ACHN (cell line): ENCODE measurements at regions not wholly inside any gene's neighbourhood (a gene's known extent, or its start where the extent isn't known, plus 50 kb on each side); places are given as distances from the start of the nearest gene placed in this dataset.
"Not testable (repeated sequence)": the region's sequence is repeated elsewhere in the genome, so short reads cannot be mapped to it uniquely, and the experiment has no call there.

ENCODE experiments used
- DNase-seq: peaks from one replicate; pipeline ENCODE4 v3.0.0-alpha.2; 2015
- in situ Hi-C: cut with HindIII; loops from 2 replicates; pipeline ENCODE4 v1.10.0; 2017; ENCODE audit warnings: low sequenced_read_pairs, low pct_ligation_motif_present, low pct_unique_long_range_greater_than_20kb

GRCh38 chr10:34058845-34059614 is 724.6 kb upstream of the NRP1 start:
- DNase-seq, result no peak
- in situ Hi-C loops, result no loop called here

DNA sequence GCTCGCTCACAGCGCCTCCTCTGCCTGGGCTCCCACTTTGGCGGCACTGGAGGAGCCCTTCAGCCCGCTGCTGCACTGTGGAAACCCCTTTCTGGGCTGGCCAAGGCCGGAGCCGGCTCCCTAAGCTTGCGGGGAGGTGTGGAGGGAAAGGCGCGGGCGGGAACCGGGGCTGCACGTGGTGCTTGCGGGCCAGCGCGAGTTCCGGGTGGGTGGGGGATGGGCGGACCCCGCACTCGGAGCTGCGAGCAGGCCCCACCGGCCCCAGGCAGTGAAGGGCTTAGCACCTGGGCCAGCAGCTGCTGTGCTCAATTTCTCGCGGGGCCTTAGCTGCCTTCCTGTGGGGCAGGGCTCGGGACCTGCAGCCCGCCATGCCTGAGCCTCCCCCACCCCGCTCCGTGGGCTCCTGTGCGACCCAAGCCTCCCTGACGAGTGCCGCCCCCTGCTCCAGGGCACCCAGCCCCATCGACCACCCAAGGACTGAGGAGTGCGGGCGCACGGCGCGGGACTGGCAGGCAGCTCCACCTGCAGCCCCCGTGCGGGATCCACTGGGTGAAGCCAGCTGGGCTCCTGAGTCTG is 721.0 kb upstream of the NRP1 start:
- in situ Hi-C loops, DNase-seq: not testable (repeated sequence)

DNA sequence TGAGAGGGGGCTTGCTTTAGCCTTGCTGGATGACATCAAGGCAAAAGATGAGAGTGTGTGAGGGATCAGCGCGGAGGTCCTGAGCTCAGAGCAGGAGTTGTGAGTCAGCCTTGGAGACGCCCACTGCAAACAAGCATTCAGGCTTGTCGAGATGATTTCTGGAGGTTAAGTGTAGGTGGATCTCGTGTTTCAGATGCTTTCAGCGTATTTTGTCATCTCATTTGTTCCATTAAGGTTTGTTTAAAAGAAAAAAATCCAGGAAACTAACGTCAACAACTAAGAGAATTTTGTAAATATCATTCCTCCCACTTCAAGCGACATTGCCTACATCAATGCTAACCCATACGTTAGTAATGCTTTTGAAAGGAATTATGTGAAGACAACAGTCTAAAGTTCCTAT is 715.4 kb upstream of the NRP1 start:
- in situ Hi-C loops, result no loop called here
- no peak for DNase-seq

GRCh38 chr10:34049469-34049868 is 715.0 kb upstream of the NRP1 start:
- no peak for DNase-seq
- in situ Hi-C loops, result no loop called here

GRCh38 chr10:34047389-34047788 is 712.9 kb upstream of the NRP1 start:
- in situ Hi-C loops, result no loop called here
- no peak for DNase-seq

DNA sequence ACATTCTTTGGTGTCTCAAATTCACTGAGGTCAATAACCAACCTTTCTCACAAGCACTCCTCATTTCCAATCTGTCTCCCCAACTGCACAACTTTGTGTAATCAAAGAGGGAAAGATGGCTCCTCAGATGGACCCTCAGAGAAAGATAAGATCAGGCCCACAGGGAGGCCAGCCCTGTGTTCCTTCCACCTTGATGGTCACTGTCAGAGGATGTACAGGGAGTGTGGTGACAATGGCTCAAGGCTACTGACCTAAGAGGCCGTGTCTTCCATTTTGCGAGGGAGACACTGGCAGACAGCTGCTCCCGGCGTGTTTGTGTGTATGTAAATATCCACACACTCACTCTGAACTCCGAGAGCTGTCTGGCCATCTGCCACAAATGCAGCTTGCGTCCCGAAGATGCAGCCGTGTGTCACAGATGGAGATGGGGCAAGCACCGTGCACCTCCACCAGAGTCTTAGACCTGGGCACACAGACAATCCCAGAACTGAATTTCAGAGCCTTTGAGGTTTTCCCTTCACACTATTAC is 712.1 kb upstream of the NRP1 start:
- in situ Hi-C loops, result no loop called here
- no peak for DNase-seq

GRCh38 chr10:34045571-34046190 is 711.2 kb upstream of the NRP1 start:
- DNase-seq, result no peak
- in situ Hi-C loops, result no loop called here

DNA sequence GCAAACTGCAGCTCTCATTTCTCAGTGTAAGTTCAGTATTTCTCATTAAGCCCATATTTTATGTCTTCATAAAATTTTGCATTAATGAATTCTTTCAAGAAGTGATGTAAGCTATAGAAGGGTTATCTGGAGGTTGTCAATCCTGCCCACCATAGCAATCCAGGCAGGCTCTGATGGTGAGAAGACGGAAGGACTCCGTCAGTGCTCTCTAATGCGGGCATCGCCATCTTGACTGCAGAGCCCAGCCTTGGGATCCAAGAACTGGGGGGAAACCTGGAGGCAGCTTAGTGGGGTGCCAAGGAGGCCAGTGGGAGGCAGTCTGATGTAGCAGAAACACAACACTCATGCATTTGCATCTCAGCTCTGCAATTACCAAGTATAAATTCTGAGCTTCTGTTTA is 707.4 kb upstream of the NRP1 start:
- DNase-seq, result no peak
- in situ Hi-C loops, result no loop called here

- no peak for DNase-seq
- in situ Hi-C loops, result no loop called here
These were observed 703.0 kb upstream of the NRP1 start for GRCh38 chr10:34037499-34037898.

DNA sequence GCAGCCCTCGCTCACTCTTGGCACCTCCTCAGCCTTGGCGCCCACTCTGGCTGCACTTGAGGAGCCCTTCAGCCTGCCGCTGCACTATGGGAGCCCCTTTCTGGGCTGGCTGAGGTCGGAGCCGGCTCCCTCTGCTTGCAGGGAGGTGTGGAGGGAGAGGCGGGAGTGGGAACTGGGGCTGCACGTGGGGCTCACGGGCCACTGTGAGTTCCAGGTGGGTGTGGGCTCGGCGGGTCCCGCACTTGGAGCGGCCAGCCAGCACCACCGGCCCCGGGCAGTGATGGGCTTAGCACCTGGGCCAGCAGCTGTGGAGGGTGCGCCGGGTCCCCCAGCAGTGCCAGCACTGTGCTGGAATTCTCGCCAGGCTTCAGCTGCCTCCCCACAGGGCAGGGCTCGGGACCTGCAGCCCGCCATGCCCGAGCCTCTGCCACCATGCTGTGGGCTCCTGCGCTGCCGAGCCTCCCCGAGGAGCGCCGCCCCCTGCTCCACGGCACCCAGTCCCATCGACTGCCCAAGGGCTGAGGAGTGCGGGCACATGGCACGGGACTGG is 700.8 kb upstream of the NRP1 start:
- DNase-seq, in situ Hi-C loops: not testable (repeated sequence)

DNA sequence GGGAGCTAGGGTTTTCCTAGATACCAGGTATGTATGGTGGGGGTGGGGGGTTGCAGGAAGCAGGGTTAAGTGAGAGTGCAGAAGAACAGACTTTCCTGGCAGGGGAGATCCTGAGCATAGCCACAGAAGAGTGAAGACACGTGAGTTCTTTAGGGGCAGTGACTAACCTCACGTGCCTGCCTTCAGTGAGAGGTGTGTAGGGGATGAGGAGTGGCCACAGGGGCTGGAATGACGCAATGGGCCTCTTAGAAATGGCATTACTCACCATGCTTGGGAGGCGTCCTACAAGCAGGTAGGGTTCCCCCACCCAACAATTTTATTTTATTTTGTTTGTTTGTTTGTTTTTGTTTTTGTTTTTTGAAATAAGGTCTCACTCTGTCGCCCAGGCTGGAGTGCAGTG is 698.6 kb upstream of the NRP1 start:
- in situ Hi-C loops, result no loop called here
- no peak for DNase-seq

DNA sequence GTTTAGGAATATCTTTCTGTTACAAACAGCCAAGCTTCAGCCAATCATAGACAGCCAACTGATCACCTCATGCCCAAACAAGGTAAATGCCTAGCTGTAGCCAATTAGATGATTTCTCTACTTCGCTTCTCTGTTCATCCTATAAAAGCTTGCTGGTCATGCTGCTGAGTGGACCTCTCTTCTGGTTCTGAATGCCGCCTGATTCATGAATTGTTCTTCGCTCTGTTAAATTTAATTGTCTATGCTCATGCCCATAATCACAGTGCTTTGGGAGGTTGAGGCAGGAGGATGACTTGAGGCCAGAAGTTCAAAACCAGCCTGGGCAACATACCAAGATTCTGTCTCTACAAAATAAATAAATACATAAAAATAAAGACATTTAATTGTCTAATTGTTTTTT is 698.1 kb upstream of the NRP1 start:
- in situ Hi-C loops, result no loop called here
- DNase-seq, result no peak

GRCh38 chr10:34031400-34031799 is 696.9 kb upstream of the NRP1 start:
- DNase-seq, result no peak
- in situ Hi-C loops, result no loop called here

DNA sequence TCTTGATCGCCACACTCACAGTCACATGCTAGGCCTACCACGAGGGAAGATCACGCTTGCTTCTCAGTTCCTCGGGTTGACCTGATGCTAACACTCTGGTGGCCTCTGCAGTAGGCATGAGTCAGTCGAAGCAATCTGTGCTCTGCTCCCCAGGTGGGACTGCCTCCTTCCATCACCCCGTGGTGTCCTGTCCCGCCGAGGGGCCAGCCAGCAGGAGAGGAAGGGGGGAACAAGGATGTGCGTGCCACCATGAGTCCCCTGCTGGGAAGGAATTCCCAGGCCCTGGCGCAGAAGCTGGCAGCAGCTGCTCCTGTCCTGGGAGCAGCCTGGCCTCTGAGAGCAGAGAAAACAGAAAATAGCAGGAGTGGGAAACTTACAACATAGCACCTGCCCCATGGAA is 695.0 kb upstream of the NRP1 start:
- in situ Hi-C loops, result no loop called here
- no peak for DNase-seq

GRCh38 chr10:34028936-34029335 is 694.5 kb upstream of the NRP1 start:
- DNase-seq, result no peak
- in situ Hi-C loops, result no loop called here

DNA sequence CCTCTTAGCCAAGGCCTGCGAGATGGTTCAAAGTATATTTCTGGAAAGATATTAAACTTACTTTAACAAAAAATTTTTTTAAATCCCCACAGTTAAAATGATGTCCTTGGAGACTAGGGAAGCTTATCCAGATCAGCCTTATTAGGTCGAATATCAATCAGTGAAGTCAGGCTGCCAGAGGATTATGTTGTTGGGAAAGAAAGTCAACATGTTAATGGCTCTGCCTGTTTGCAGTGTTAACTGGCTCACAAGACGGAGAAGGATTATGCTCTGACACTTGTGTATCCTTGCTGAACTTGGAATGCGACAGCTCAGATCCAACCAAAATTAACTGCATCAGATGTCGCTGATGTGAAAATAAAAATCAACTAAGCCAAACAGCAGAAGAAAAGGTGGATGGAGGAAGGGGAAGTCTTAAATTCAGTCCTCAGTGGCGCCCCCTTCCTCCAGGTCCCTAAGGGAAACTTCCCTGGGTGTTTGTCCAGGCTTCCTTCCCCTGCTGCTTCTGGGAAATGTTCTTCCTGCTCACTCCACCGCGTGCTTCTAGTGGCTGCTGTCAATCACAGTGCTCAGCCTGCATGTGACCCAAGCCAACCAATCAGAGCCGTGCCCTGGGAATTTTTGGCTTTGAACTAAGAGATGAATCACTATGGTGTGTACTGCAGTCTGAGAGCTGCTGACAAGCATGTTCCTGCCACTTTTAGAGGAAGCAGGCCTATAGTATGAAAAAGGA is 690.4 kb upstream of the NRP1 start:
- in situ Hi-C loops, result no loop called here
- DNase-seq, result no peak

DNA sequence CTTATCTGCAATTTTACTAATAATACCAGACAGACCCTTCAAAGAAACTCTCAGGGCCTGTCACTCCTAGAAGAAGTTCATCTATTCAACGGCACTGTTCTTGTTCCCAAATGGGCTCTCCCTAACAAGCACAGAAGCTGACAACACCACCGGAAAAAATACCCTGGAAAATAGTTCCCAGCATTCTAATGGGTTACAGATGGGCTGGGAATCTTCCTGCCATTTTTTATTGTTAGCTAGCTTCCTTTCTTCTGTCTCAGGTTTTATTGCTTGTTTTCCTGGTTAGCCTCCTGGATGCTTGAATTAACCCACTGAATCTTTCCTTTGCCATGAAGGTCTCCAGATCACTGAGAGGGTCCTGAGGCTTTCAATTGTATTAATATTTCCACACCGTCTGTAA is 689.8 kb upstream of the NRP1 start:
- DNase-seq, result no peak
- in situ Hi-C loops, result no loop called here

- no peak for DNase-seq
- in situ Hi-C loops, result no loop called here
These were observed 687.7 kb upstream of the NRP1 start for GRCh38 chr10:34022195-34022594.

DNA sequence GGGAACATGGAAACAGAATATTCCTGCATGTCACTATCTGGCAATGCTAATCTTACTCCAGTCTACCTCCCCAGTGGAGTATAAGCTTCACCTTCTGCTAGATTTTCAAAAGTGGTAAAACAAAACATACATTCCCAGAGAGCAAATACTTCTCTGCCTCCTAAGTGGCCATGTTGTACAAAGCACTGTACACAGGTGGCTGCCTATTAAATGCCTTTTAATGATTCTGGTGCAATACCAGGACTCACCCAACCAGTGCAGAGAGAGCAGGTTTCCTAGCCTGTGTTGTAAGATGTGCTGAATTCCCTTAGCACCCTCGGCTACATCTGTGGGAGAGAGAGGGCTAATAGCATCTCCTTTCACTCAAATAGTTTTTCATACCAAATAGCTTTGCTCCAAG is 684.3 kb upstream of the NRP1 start:
- no peak for DNase-seq
- in situ Hi-C loops, result no loop called here
